ENCODE measurements at regions not wholly inside any gene's neighbourhood (a gene's known extent, or its start where the extent isn't known, plus 50 kb on each side); places are given as distances from the start of the nearest gene placed in this dataset.

DNA sequence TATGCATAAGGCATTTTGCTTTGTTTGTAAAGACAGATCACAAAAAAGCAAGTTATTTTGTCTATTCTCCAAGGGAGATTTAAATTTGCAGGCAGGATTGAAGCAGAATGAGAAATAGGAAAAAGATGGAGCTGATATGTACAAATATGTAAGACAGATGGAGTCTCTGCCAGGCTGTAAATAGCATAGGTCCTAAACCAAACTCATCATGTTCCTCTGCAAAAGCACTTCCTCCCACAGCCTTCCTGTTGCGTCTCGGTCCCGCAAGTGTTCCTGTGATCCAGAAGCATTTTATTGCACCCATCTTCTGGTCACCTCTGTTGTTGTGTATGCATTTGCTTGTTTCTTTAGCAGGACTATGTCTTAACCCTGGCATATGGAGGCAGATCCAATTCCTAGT, 95.7 kb upstream of the CLDN10 start:
- Histone ChIP-seq H4K8ac (replicated peaks; ENCODE audit: insufficient read length, low read depth, low read length) (no peak overlapping the region), H2BK5ac (ENCODE audit: insufficient read length, low read length) (no peak overlapping the region), H2AK5ac (ENCODE audit: insufficient read length, low read length) (no peak overlapping the region), H2BK20ac (ENCODE audit: low read depth, low read length, poor library complexity, severe bottlenecking) (no peak overlapping the region), H2BK15ac (ENCODE audit: low read depth, low read length) (no peak overlapping the region), H3K18ac (ENCODE audit: insufficient read length, low read depth, low read length) (no peak overlapping the region), H3K23me2 (ENCODE audit: insufficient read length, low read depth, low read length, poor library complexity, severe bottlenecking) (no peaks in the 10 kb centered on the region), H3K27me3 (ENCODE audit: insufficient read depth, low read length) (no peaks in the 10 kb centered on the region), H3K27ac (ENCODE audit: insufficient read length, low read depth, low read length) (no peak overlapping the region), H4K20me1 (ENCODE audit: control insufficient read depth, insufficient read depth, insufficient read length) (no peaks in the 10 kb centered on the region), H4K5ac (ENCODE audit: insufficient read length, low read depth, low read length) (no peak overlapping the region), H3K9me3 (ENCODE audit: control insufficient read depth, low read depth, low read length) (no peaks in the 10 kb centered on the region), H4K91ac (ENCODE audit: insufficient read length, low read depth, low read length) (no peak overlapping the region), H2BK12ac (ENCODE audit: insufficient read length, low read depth, low read length) (no peak overlapping the region), H3K79me2 (ENCODE audit: insufficient read depth, low read length) (no peaks in the 10 kb centered on the region), H3K56ac (ENCODE audit: insufficient read length, low read depth, low read length) (no peak overlapping the region), H2BK120ac (ENCODE audit: low read depth, low read length, poor library complexity, severe bottlenecking) (no peak overlapping the region), H3K9ac (ENCODE audit: extremely low read depth, insufficient read length, low read length) (no peak overlapping the region), H2AFZ (ENCODE audit: low read length) (no peak overlapping the region), H3K4me1 (ENCODE audit: insufficient read depth, low read length) (no peaks in the 10 kb centered on the region), H3K79me1 (ENCODE audit: insufficient read depth, low read depth, low read length, poor library complexity, severe bottlenecking) (no peaks in the 10 kb centered on the region), H3K4ac (ENCODE audit: low read depth, low read length) (no peak overlapping the region), H3K4me2 (ENCODE audit: insufficient read depth, insufficient read length, low read length) (no peak overlapping the region), H3K14ac (ENCODE audit: insufficient read depth, low read length) (no peak overlapping the region), H3T11ph (ENCODE audit: low read length) (no peak overlapping the region), H3K23ac (ENCODE audit: insufficient read length, low read depth, low read length) (no peak overlapping the region)
- no peak for TF ChIP-seq CTCF (conservative IDR thresholded peaks at IDR 0.05)
- no peak for DNase-seq
- peaks cover 21 to 25% of the 10 kb centered on the region in 2 experiments for H3K9me3 Mint-ChIP-seq
- H3K36me3 Mint-ChIP-seq (ENCODE audit: insufficient read depth in 1 of 3, low read depth in 3 of 3) = peaks cover 9 to 26% (median 14%) of the 10 kb centered on the region in 3 experiments
- WGBS (ENCODE audit: extremely low coverage, insufficient read length, low lambda C conversion rate) = no CpG with 5 or more reads among the region's 3 CpGs
- H3K27ac Mint-ChIP-seq = no peak overlapping the region; a peak in 1 of 7 replicates
- H3K4me1 Mint-ChIP-seq = no peaks in the 10 kb centered on the region
- H3K4me3 Mint-ChIP-seq = no peak overlapping the region
- peaks cover 2% of the 10 kb centered on the region for H3K27me3 Mint-ChIP-seq (ENCODE audit: low read depth)

Measured in H9 (cell line).